ENCODE measurements at regions not wholly inside any gene's neighbourhood (a gene's known extent, or its start where the extent isn't known, plus 50 kb on each side); places are given as distances from the start of the nearest gene placed in this dataset.
"Not testable (repeated sequence)": the region's sequence is repeated elsewhere in the genome, so short reads cannot be mapped to it uniquely, and the experiment has no call there.

DNA sequence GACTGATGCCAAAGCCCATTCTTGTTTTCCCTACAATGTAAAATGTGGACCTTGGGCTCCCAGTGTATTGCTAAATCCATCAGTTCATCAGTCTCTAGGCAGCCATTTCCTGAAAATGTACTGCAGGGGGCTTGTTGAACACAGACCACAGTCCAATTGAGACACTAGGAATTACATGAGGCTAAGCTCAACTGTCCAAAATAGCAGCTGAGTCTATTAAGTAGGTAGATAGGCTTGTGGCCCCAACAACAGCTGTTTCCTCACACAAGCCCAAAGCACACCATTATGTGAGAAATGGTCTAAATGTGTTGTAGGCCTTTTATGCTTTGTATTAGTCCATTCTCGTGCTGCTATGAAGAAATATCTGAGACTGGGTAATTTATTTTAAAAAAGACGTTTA is 60.0 kb upstream of the PAK3 start:
- WGBS (ENCODE audit: missing lambda C conversion rate), result 8% methylated on average over 2 of the region's 2 CpGs
- no peak overlapping the region for H3K4me3 ChIP-seq
- H3K9me3 ChIP-seq, result no peaks in the 10 kb centered on the region
- no peak for ATAC-seq
- DNase-seq (ENCODE audit: low read depth in 1 of 2, low spot score in 1 of 2), result no peak
- FAIRE-seq, result no peak
- H3K27ac ChIP-seq, result no peak overlapping the region
- no peak overlapping the region for H3K4me2 ChIP-seq
- ChIA-PET CTCF (interaction anchor here (1.7 kb wide), 1 partner anchor 55 kb away, joined by 3 read pairs; no protein-coding TSS in a partner anchor), POLR2A (no interaction called here)
- H3K4me1 ChIP-seq, result no peaks in the 10 kb centered on the region; the same call in 2 of the 3 replicates
- no peak for TF ChIP-seq NPAS2 (CRISPR knock-in tag; IDR thresholded peaks at IDR 0.05; ENCODE audit: borderline replicate concordance)
- TF ChIP-seq HOXB5 (CRISPR knock-in tag; IDR thresholded peaks at IDR 0.05), result no peak
- no peak for TF ChIP-seq RFX5 (IDR thresholded peaks at IDR 0.05)
- TF ChIP-seq JUN (IDR thresholded peaks at IDR 0.05), result no peak
- TF ChIP-seq, protein P1, sequence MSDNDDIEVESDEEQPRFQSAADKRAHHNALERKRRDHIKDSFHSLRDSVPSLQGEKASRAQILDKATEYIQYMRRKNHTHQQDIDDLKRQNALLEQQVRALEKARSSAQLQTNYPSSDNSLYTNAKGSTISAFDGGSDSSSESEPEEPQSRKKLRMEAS (IDR thresholded peaks at IDR 0.05), result no peak
- TF ChIP-seq RARB (CRISPR knock-in tag; IDR thresholded peaks at IDR 0.05), result no peak
- no peak for TF ChIP-seq GATA3 (IDR thresholded peaks at IDR 0.05; ENCODE audit: borderline replicate concordance)
- no peak for TF ChIP-seq RCOR1 (IDR thresholded peaks at IDR 0.05; ENCODE audit: low read depth, low read length)
- TF ChIP-seq POLR2AphosphoS2 (conservative IDR thresholded peaks at IDR 0.05; ENCODE audit: low read length), result no peak
- TF ChIP-seq NFE2L2 (conservative IDR thresholded peaks at IDR 0.05; ENCODE audit: low read length), result no peak
- TF ChIP-seq ZNF302 (CRISPR knock-in tag; IDR thresholded peaks at IDR 0.05), result no peak
- no peak for TF ChIP-seq FOSB (CRISPR knock-in tag; IDR thresholded peaks at IDR 0.05)
- no peak for TF ChIP-seq MAFK (IDR thresholded peaks at IDR 0.05; ENCODE audit: partially characterized antibody)
- TF ChIP-seq CBX8 (IDR thresholded peaks at IDR 0.05), result no peak
- no peak for TF ChIP-seq RAD21 (conservative IDR thresholded peaks at IDR 0.05 in 1 of 2, IDR thresholded peaks at IDR 0.05 in 1 of 2)
- TF ChIP-seq, protein P2, sequence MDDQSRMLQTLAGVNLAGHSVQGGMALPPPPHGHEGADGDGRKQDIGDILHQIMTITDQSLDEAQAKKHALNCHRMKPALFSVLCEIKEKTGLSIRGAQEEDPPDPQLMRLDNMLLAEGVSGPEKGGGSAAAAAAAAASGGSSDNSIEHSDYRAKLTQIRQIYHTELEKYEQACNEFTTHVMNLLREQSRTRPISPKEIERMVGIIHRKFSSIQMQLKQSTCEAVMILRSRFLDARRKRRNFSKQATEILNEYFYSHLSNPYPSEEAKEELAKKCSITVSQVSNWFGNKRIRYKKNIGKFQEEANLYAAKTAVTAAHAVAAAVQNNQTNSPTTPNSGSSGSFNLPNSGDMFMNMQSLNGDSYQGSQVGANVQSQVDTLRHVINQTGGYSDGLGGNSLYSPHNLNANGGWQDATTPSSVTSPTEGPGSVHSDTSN (IDR thresholded peaks at IDR 0.05), result no peak
- no peak for TF ChIP-seq SMC3 (IDR thresholded peaks at IDR 0.05)
- TF ChIP-seq MAZ (IDR thresholded peaks at IDR 0.05; ENCODE audit: borderline replicate concordance, low read depth, low read length), result no peak
- no peak for TF ChIP-seq ZC3H11A (IDR thresholded peaks at IDR 0.05)

DNA sequence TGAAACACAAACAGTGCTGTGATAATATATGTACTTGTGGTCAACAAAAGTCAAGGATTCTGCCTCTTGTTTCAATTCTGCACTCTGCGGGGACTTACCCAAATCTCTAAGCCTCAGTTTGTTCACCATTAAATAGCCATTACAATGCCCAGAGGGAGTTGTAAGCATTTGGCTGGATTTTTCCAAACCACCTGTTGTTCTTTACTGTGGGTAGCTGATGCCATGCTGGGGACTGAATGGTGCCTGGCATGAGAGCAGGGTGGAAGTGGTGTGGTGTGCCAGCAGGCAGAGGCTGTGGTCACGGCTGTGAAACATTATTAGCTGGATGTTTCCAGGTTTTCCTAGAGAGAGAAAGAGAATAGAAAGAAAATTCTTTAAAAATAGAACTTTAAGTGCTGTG is 60.7 kb upstream of the PAK3 start:
- Histone ChIP-seq H3K9me3 (no peaks in the 10 kb centered on the region), H3K4me2 (no peak overlapping the region), H3K27ac (no peak overlapping the region), H3K4me3 (no peak overlapping the region), H3K4me1 (no peaks in the 10 kb centered on the region; the same call in 2 of the 3 replicates)
- ChIA-PET CTCF (no interaction called here), POLR2A (no interaction called here)
- DNase-seq (ENCODE audit: low read depth in 1 of 2, low spot score in 1 of 2) (no peak), ATAC-seq (no peak), FAIRE-seq (no peak)
- TF ChIP-seq MAFK (IDR thresholded peaks at IDR 0.05; ENCODE audit: partially characterized antibody), result no peak
- no peak for TF ChIP-seq EHMT2 (IDR thresholded peaks at IDR 0.05; ENCODE audit: low read depth)
- TF ChIP-seq EP300 (IDR thresholded peaks at IDR 0.05), result no peak
- TF ChIP-seq REST (IDR thresholded peaks at IDR 0.05), result no peak
- no peak for TF ChIP-seq HDAC2 (IDR thresholded peaks at IDR 0.05)
- no peak for TF ChIP-seq KDM1A (IDR thresholded peaks at IDR 0.05; ENCODE audit: low read depth)
- TF ChIP-seq POLR2A (IDR thresholded peaks at IDR 0.05; ENCODE audit: low read length), result no peak
- no peak for TF ChIP-seq CBX8 (IDR thresholded peaks at IDR 0.05)
- TF ChIP-seq RCOR1 (IDR thresholded peaks at IDR 0.05; ENCODE audit: low read depth, low read length), result no peak
- TF ChIP-seq, protein P3, sequence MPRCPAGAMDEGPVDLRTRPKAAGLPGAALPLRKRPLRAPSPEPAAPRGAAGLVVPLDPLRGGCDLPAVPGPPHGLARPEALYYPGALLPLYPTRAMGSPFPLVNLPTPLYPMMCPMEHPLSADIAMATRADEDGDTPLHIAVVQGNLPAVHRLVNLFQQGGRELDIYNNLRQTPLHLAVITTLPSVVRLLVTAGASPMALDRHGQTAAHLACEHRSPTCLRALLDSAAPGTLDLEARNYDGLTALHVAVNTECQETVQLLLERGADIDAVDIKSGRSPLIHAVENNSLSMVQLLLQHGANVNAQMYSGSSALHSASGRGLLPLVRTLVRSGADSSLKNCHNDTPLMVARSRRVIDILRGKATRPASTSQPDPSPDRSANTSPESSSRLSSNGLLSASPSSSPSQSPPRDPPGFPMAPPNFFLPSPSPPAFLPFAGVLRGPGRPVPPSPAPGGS (IDR thresholded peaks at IDR 0.05), result no peak
- no peak for TF ChIP-seq RARB (CRISPR knock-in tag; IDR thresholded peaks at IDR 0.05)
- no peak for TF ChIP-seq CHD2 (IDR thresholded peaks at IDR 0.05; ENCODE audit: low read length, partially characterized antibody)
- no peak for TF ChIP-seq KDM5A (IDR thresholded peaks at IDR 0.05)
- no peak for TF ChIP-seq FOXS1 (CRISPR knock-in tag; IDR thresholded peaks at IDR 0.05)
- TF ChIP-seq HOXB13 (CRISPR knock-in tag; IDR thresholded peaks at IDR 0.05; ENCODE audit: low read depth), result no peak
- WGBS (ENCODE audit: missing lambda C conversion rate), result 26% methylated on average over 2 of the region's 2 CpGs

GRCh38 chrX:111022998-111023397 is 73.0 kb upstream of the PAK3 start:
- ATAC-seq; H3K9me3 ChIP-seq; CTCF ChIA-PET; H3K4me2 ChIP-seq; POLR2A ChIA-PET; FAIRE-seq; H3K27ac ChIP-seq; DNase-seq (ENCODE audit: low read depth in 1 of 2, low spot score in 1 of 2); H3K4me3 ChIP-seq; H3K4me1 ChIP-seq: not testable (repeated sequence)
- 0% methylated on average over 1 of the region's 1 CpG for WGBS (ENCODE audit: missing lambda C conversion rate)
